ENCODE measurements at regions not wholly inside any gene's neighbourhood (a gene's known extent, or its start where the extent isn't known, plus 50 kb on each side); places are given as distances from the start of the nearest gene placed in this dataset.

- Mint-ChIP-seq H3K27me3 (peaks cover 8% of the 10 kb centered on the region), H3K36me3 (no peaks in the 10 kb centered on the region), H3K27ac (no peak overlapping the region), H3K4me1 (no peaks in the 10 kb centered on the region), H3K9me3 (no peaks in the 10 kb centered on the region), H3K4me3 (no peak overlapping the region)
Measured at GRCh38 chr14:104319491-104320241, 181.3 kb downstream of the KIF26A start.

- peaks cover 8% of the 10 kb centered on the region for H3K27me3 Mint-ChIP-seq
Measured at GRCh38 chr14:104320611-104321086, 182.3 kb downstream of the KIF26A start.

GRCh38 chr14:104321088-104321801 is 182.9 kb downstream of the KIF26A start:
- Mint-ChIP-seq H3K27me3 (peaks cover 8% of the 10 kb centered on the region), H3K9me3 (no peaks in the 10 kb centered on the region), H3K36me3 (no peaks in the 10 kb centered on the region), H3K4me3 (no peak overlapping the region), H3K4me1 (no peaks in the 10 kb centered on the region), H3K27ac (no peak overlapping the region)

More at GRCh38 chr14:104320611-104321086, 182.3 kb downstream of the KIF26A start:
- no peaks in the 10 kb centered on the region for H3K36me3 Mint-ChIP-seq
- no peak overlapping the region for H3K4me3 Mint-ChIP-seq
- no peak overlapping the region for H3K27ac Mint-ChIP-seq
- no peaks in the 10 kb centered on the region for H3K4me1 Mint-ChIP-seq
- no peaks in the 10 kb centered on the region for H3K9me3 Mint-ChIP-seq

- Mint-ChIP-seq H3K9me3 (no peaks in the 10 kb centered on the region), H3K4me3 (no peak overlapping the region), H3K27ac (no peak overlapping the region), H3K27me3 (peaks cover 8% of the 10 kb centered on the region), H3K4me1 (no peaks in the 10 kb centered on the region), H3K36me3 (no peaks in the 10 kb centered on the region)
Measured at GRCh38 chr14:104321802-104322130, 183.4 kb downstream of the KIF26A start.

DNA sequence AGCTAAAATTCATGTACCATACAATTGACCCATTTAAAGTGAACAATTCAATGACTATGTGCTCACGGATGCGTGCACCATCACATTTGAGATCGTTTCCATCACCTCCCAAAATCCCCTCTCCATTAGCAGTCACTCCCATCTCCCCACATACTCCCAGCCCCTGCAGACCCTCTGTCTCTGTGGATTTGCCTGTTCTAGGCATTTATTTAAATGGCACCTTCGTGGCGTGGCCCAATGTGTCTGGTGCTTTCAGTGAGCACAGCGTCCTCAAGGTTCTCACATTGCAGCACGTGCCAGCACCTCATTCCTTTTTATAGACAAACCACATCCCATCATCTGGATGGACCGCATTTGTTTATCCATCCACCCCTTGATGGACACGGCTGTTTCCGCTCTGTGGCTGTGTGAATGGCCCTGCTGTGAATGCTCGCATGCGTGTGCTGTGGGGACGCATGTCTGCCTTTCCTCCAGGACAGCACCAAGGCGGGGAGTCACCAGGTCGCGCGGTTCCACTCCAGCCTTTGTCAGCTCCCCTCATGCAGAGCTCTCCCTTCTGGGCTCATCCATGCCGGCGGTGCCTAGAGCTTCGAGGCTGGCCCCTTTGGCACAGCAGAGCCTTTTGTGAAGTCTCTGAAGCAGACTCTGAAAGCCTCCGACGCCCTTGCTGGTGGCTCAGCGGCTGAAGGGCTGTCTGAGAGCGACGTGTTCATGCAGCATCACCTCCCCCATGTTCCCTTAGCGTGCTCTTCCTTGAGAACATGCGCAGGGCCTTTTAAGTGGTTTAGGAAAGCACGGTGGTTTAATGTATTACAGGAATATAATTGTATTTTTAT is 184.4 kb downstream of the KIF26A start:
- no peaks in the 10 kb centered on the region for H3K36me3 Mint-ChIP-seq
- no peaks in the 10 kb centered on the region for H3K4me1 Mint-ChIP-seq
- peaks cover 8% of the 10 kb centered on the region for H3K27me3 Mint-ChIP-seq
- no peak overlapping the region for H3K4me3 Mint-ChIP-seq
- H3K9me3 Mint-ChIP-seq, result no peaks in the 10 kb centered on the region
- no peak overlapping the region for H3K27ac Mint-ChIP-seq

DNA sequence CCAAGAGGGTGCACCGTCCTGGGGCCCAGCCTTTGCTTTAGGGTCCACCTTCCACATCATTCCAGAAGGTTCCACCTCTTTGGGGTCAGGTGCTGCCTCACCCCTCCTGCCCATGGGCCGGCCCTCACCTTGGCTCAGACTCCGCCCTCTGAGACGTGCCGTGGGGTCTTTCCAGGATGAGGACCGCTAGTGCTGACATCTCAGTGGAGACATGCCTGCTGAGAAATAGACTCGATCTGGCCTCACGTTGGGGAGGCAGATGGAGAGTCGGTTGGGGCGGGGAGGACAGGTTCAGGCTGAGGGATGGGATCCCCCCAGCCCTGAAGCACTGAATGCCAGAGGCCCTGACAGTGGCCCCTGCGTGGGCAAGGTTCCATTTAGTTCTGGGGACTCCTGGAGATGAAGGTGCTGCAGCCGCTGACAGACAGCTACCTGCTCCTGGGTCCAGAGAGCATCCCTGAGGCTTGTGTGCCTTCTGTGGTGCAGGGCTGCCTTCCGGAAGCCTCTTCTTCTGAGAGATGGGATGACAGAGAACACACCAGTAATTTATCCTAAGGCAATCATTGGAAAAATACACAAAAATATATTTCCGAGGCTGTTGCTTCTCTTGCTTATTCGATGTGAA is 185.3 kb downstream of the KIF26A start:
- Mint-ChIP-seq H3K4me3 (no peak overlapping the region), H3K36me3 (no peaks in the 10 kb centered on the region), H3K27me3 (peaks cover 8% of the 10 kb centered on the region), H3K9me3 (no peaks in the 10 kb centered on the region), H3K27ac (no peak overlapping the region), H3K4me1 (no peaks in the 10 kb centered on the region)

- H3K36me3 Mint-ChIP-seq, result peaks cover 3% of the 10 kb centered on the region
- H3K9me3 Mint-ChIP-seq, result peaks cover 0 to 18% (median 10%) of the 10 kb centered on the region in 3 donors
- H3K27me3 Mint-ChIP-seq, result peaks cover 1% of the 10 kb centered on the region
- H3K27ac Mint-ChIP-seq, result no peak overlapping the region
- no peak overlapping the region for H3K4me3 Mint-ChIP-seq
- H3K4me1 Mint-ChIP-seq, result no peaks in the 10 kb centered on the region
Measured at GRCh38 chr14:104326848-104327247, 188.5 kb downstream of the KIF26A start.

GRCh38 chr14:104328607-104329006 is 190.2 kb downstream of the KIF26A start:
- H3K4me3 Mint-ChIP-seq, result no peak overlapping the region
- no peaks in the 10 kb centered on the region for H3K27me3 Mint-ChIP-seq
- peaks cover 0 to 18% (median 10%) of the 10 kb centered on the region in 3 donors for H3K9me3 Mint-ChIP-seq
- no peaks in the 10 kb centered on the region for H3K4me1 Mint-ChIP-seq
- no peak overlapping the region for H3K27ac Mint-ChIP-seq
- peaks cover 3% of the 10 kb centered on the region for H3K36me3 Mint-ChIP-seq

DNA sequence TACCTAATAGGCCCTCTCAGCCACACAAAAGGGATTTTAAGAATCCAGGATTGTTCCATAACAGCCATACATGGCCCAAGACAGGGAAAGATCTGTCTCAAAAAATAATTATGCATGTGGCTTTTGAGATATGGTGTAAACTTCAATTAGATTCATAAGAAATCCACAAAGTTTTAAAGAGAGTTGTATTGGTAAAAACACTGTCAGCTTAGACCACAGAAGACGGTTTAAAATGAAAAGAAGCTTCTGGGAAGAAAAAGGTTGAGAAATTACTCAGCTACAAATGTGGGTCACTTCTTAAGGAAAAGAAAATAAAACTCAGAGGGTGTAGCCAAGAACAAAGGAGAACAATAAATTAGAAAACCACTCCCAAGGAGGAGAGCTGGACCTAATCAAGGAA is 191.4 kb downstream of the KIF26A start:
- no peak overlapping the region for H3K27ac Mint-ChIP-seq
- H3K9me3 Mint-ChIP-seq, result peaks cover 0 to 18% (median 10%) of the 10 kb centered on the region in 3 donors
- H3K36me3 Mint-ChIP-seq, result peaks cover 3% of the 10 kb centered on the region
- H3K4me3 Mint-ChIP-seq, result peak overlapping the region in 1 of 4 donors; percentile 27
- H3K27me3 Mint-ChIP-seq, result no peaks in the 10 kb centered on the region
- no peaks in the 10 kb centered on the region for H3K4me1 Mint-ChIP-seq

- Mint-ChIP-seq H3K9me3 (peaks cover 0 to 18% (median 10%) of the 10 kb centered on the region in 3 donors), H3K36me3 (peaks cover 3% of the 10 kb centered on the region), H3K4me1 (no peaks in the 10 kb centered on the region), H3K27me3 (peaks cover 2% of the 10 kb centered on the region), H3K4me3 (no peak overlapping the region), H3K27ac (no peak overlapping the region)
Measured at GRCh38 chr14:104331871-104332605, 193.7 kb downstream of the KIF26A start.

GRCh38 chr14:104332634-104333270 is 194.4 kb downstream of the KIF26A start:
- peaks cover 0 to 20% (median 12%) of the 10 kb centered on the region in 3 donors for H3K9me3 Mint-ChIP-seq
- H3K4me3 Mint-ChIP-seq, result no peak overlapping the region
- H3K27me3 Mint-ChIP-seq, result peaks cover 2% of the 10 kb centered on the region
- peaks cover 3% of the 10 kb centered on the region for H3K36me3 Mint-ChIP-seq
- no peaks in the 10 kb centered on the region for H3K4me1 Mint-ChIP-seq
- no peak overlapping the region for H3K27ac Mint-ChIP-seq

GRCh38 chr14:104333646-104334423 is 195.4 kb downstream of the KIF26A start:
- Mint-ChIP-seq H3K4me1 (no peaks in the 10 kb centered on the region), H3K36me3 (peaks cover 3% of the 10 kb centered on the region), H3K27me3 (peaks cover 2% of the 10 kb centered on the region), H3K4me3 (no peak overlapping the region), H3K9me3 (peaks cover 4 to 30% (median 19%) of the 10 kb centered on the region in 3 donors), H3K27ac (no peak overlapping the region)

DNA sequence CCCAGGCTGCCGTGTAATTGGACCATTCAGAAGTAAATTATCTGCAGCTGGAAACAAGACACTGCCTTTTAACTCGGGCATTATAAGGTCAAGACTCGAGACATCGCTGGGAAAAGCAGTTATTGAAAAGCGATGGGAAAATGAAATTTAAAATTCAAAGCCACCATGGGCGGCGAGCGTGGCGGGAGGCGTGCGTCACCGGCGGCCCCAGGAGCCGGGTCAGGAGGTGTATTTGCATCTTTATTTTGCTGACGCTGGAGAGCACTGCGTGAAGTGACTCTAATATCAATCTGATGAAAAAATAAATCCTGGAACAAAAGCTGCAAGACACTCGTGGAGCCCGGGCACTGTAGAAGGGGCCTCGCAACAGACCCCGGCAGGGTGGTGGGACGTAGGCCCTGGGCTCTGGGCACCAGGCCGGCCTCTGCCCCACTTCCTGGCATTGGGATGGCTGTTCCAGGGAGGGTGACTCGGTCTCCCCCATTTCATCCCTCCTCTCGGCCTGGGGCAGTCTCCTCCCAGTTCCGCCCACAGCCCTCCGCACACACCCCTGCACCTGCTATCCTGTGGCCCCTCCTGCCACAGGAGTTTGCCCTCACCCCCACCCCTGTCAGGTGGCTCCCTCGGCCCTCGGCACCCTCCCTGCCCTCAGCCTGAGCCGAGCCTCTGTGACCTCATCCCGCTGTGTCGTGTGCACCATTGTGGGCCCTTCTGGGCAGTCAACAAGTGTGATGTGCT is 196.2 kb downstream of the KIF26A start:
- Mint-ChIP-seq H3K4me1 (no peaks in the 10 kb centered on the region), H3K27me3 (peaks cover 2% of the 10 kb centered on the region)

More for the DNA sequence above, 196.2 kb downstream of the KIF26A start:
- peaks cover 7 to 30% (median 15%) of the 10 kb centered on the region in 3 donors for H3K9me3 Mint-ChIP-seq
- H3K4me3 Mint-ChIP-seq, result no peak overlapping the region
- H3K27ac Mint-ChIP-seq, result no peak overlapping the region
- H3K36me3 Mint-ChIP-seq, result peaks cover 5% of the 10 kb centered on the region
